T47D (cell line): ENCODE measurements at regions not wholly inside any gene's neighbourhood (a gene's known extent, or its start where the extent isn't known, plus 50 kb on each side); places are given as distances from the start of the nearest gene placed in this dataset.

Source experiments
- DNase-seq, 2 experiments: peaks; one replicate each; pipeline versions ENCODE4 v3.0.0 to v3.0.0-alpha.2; 2011 to 2012; ENCODE audit warnings: low read depth in 1 of 2, low spot score in 1 of 2
- JUND ChIP-seq: IDR thresholded peaks from 2 replicates; pipeline ENCODE4 v1.6.1; 2012; ENCODE audit warnings: low read depth
- in situ Hi-C: cut with HindIII; loops from 2 replicates; pipeline ENCODE4 v1.10.0; 2016; ENCODE audit warnings: low sequenced_read_pairs, low pct_unique_long_range_greater_than_20kb

DNA sequence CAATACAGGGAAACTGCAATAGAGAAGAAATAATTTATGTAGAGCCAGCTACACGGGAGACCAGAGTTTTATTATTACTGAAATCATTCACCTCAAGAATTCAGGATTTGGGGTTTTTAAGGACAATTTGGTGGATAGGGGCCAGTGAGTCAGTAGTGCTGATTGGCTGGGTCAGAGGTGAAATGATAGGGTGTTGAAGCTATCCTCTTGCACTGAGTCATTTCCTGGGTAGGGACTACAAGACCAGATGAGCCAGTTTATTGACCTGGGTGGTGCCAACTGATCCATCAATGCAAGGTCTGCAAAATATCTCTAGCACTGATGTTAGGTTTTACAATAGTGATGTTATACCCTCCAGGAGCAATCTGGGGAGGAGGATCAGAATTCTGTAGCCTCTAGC is 486.3 kb downstream of the LRIG3 start:
- in situ Hi-C loops = no loop called here
- no peak for DNase-seq
- no peak for TF ChIP-seq JUND

DNA sequence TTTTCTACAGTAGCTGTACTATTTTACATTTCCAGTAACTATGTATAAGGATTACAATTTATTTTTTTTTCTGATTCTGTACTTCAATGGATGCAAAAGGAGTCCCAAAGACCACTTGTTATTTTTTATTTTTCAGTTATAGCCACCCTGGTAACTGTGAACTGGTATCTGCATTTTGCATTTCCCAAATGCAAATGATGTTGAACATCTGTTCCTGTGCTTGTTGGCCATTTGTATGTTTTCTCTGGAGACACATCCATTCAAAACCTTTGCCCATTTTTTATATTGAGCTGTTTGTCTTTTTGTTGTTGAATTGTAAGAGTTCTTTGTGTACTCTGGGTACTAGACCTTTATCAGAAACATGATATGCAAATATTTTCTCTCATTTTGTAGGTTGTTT is 485.6 kb downstream of the LRIG3 start:
- TF ChIP-seq JUND = no peak
- DNase-seq = no peak
- in situ Hi-C loops = no loop called here

DNA sequence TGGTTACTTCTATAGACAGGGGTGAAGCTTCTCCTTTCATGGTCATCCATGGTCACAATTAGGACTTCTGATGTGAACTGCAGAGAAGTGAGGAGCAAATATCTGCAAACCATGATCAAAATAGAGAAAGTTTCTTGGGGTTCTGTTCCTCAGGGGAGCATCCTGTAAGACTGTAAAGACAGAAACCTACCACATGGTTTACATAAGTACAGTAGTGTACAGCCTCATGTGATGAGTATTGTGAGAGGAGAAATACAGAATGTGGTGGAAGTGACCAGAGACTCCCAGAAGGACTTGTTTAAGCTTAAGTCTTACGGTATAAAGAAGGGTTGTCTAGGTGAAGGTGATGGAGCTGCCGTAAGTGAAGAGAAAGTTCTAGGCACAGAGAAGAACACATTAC is 484.7 kb downstream of the LRIG3 start:
- in situ Hi-C loops = no loop called here
- no peak for TF ChIP-seq JUND
- DNase-seq = no peak

DNA sequence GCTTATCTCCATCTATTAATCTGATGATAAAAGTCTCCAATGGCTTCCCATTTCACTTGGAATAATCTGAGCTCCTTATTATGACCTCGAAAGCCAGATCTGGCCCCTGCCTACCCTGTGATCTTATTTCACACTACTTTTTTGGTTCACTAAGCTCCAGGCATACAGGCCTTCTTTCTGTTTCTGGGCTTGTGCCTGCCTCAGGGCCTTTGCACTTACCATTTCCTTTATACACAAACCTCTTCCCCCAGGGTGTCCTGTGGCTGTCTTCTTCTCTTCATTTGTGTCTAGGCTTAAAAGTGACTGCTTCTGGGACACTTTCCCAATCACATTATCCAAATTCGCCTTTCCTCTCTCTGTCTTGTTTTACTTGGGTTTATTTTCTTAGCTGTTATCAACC is 478.8 kb downstream of the LRIG3 start:
- no peak for DNase-seq

DNA sequence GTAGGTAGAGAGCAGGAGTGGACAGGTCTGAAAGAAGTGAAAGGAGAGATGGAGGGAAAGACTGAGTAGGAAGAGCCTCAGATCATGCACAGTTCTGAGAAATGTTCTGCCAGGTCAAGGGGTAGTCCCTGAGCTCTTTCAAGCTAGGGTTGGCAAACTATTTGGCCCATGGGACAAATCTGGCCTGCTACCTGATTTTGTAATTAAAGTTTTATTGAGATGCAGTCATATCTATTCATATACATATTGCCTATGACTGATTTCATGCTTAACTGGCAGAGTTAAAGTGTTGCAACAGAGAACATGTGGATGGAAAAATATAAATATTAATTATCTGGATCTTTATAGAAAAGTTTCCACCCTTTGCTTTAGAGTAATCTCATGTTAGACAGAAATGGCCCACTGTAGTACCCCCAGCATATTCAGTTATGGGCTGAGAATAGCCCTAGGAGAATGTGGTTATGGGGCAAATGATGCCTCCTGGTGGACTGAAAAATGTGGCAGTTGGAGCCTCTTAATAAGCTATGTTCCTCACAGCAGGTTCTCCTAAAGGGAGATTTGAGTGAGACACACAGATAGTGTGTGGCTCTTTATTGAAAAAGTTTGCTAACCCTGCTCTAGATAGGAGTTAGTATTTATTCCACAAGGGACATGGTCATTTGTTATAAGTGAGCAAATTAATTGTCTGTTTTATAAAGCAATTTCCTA is 476.9 kb downstream of the LRIG3 start:
- no peak for TF ChIP-seq JUND
- DNase-seq = peak in 1 of 2 experiments; percentile 40
- in situ Hi-C loops = no loop called here

More for the DNA sequence above, 478.8 kb downstream of the LRIG3 start:
- no peak for TF ChIP-seq JUND
- in situ Hi-C loops = no loop called here

DNA sequence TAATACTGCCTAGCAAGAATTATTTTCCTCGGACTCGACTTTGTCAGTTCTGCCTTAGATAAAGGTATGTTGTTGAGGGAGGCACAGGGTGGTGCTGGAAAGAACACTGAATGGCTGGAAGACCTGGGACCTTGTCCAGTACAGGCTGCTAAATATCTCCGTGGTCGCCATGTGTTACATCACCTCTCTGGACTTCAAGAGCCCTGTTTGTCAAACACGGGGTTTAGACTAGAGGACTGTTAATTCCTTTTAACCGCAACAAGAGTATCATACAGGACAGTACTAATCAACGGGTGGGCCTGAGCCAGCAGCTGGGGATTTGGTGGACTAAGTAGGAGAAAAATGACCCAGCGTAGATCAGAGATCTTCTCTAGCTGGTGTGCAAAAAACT is 476.3 kb downstream of the LRIG3 start:
- no peak for DNase-seq
- TF ChIP-seq JUND = no peak
- in situ Hi-C loops = no loop called here

DNA sequence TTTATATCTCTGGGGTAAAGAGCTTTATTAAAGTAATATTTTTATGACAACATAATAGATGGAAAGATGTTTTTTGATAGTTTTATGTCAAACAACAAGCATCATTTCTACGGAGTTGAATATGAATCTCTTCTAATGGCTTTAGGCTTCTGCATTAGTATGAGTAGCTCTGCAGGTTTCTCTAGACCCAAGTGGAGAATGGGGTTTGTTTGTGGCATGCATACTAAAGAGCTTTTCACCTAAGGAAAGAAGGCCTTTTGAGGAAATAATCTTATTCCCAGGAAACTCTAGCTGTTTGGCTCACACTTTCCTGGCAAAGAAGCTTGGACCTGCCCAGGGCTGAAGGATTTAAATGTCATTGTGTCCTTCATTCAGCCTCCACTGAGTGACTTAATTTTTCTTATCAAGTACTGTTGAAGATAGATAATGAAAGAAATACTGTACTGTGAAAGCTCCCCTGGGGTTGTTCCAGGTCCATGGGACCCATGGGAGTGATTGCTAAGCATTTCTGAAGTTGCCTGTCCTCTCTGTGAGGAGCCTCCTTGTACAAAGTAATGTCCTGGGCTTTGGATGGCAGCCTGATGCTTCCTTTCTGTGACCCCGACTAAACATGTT is 469.3 kb downstream of the LRIG3 start:
- in situ Hi-C loops = no loop called here
- TF ChIP-seq JUND = no peak

GRCh38 chr12:58452546-58452945 is 467.8 kb downstream of the LRIG3 start:
- no peak for TF ChIP-seq JUND
- DNase-seq = no peak
- in situ Hi-C loops = no loop called here

More for the DNA sequence above, 469.3 kb downstream of the LRIG3 start:
- DNase-seq = no peak

DNA sequence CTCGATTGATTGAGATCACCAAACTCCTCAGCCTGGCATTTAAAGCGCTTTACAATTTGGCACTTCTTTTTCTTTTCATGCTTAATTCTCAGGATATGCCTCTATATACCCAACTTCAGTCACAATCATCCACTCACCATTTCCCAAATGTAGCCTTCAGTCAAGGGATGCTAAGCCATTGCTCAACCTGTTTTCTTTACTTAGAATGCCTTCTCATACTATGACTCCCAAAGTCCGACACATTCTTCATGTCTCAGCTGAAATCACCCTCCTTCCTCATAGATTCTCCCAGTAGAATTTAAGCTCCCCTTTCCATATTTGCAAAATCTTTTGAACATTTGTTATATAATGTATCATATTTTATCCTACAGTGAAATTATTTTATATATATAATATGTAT is 467.0 kb downstream of the LRIG3 start:
- no peak for DNase-seq
- in situ Hi-C loops = no loop called here
- TF ChIP-seq JUND = no peak

GRCh38 chr12:58455136-58455535 is 465.2 kb downstream of the LRIG3 start:
- DNase-seq = no peak
- TF ChIP-seq JUND = no peak
- in situ Hi-C loops = no loop called here

- TF ChIP-seq JUND = no peak
- in situ Hi-C loops = no loop called here
- no peak for DNase-seq
These were observed 462.2 kb downstream of the LRIG3 start for GRCh38 chr12:58458102-58458501.

GRCh38 chr12:58459191-58459590 is 461.1 kb downstream of the LRIG3 start:
- in situ Hi-C loops = no loop called here
- DNase-seq = no peak

DNA sequence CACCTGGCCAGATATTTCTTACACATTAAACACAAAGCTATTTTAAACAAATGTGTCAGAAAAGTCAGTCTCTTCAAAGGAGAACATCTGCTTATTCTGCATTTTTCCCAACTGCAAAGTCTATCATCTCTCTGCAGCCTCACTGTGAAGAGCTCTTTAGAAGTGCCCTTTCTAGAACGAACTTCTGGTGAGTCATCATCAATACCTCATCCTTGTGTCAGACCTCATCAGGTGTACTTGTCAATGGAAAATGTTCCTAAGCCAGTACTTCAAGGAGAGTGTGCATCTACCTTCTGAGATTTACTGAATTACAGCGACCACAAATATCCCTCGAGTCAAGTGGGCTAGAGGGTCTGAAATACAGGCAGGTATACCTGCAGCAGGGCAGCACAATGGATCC is 457.3 kb downstream of the LRIG3 start:
- no peak for TF ChIP-seq JUND
- in situ Hi-C loops = no loop called here
- DNase-seq = peak in 1 of 2 experiments; percentile 9

More at GRCh38 chr12:58459191-58459590, 461.1 kb downstream of the LRIG3 start:
- no peak for TF ChIP-seq JUND

- in situ Hi-C loops = no loop called here
- no peak for TF ChIP-seq JUND
- no peak for DNase-seq
These were observed 454.9 kb downstream of the LRIG3 start for GRCh38 chr12:58465418-58465817.
